ENCODE measurements at regions not wholly inside any gene's neighbourhood (a gene's known extent, or its start where the extent isn't known, plus 50 kb on each side); places are given as distances from the start of the nearest gene placed in this dataset.

DNA sequence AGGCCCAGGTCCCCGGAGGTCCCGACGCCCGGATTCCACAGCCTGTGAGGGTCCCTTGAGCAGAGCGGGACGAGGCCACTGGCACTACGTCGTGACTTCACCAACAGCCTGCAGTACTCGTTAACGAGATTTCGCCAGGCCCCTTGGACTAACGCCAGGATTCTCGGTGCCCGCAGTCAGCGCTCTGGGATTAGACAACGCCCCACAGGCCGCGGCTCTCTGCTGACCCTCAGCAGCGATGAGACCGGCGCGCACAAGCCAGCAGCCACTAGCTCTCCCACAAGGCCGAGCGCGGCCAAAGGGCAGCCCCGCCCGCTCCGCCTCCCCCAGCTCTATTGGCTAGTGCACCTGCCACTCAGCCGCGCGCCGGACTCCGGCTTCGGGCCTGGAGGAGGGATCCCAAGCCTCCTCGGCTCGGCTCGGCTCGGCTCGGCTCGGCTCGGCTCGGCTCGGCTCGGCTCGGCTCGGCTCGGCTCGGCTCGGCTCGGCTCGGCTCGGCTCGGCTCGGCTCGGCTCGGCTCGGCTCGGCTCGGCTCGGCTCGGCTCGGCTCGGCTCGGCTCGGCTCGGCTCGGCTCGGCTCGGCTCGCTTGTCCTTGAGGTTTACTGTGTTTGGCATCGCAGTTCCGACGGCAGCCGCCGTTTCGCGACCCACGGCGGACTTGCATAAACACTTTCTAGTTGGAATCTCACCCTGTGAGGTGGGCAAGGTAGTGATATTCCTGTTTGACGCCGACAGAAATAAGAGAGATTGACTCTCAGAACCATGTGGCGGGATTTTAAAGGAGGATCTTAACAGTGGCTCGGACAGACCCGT is 231.7 kb upstream of the SERP2 start (continued):
- TF ChIP-seq ZSCAN23 (tag by site-specific recombination; IDR thresholded peaks at IDR 0.05) (0 out of 2 replicates have a peak, but pooled peaks have one; percentile 22), KLF1 (tag by site-specific recombination; IDR thresholded peaks at IDR 0.05) (peak; percentile 54), ZNF174 (tag by site-specific recombination; IDR thresholded peaks at IDR 0.05) (no peak), ZNF146 (tag by site-specific recombination; IDR thresholded peaks at IDR 0.05) (0 out of 2 replicates have a peak, but pooled peaks have one; percentile 15), ZNF529 (tag by site-specific recombination; IDR thresholded peaks at IDR 0.05; ENCODE audit: insufficient replicate concordance) (no peak), ZBTB21 (tag by site-specific recombination; IDR thresholded peaks at IDR 0.05) (0 out of 2 replicates have a peak, but pooled peaks have one; percentile 13), ZNF221 (tag by site-specific recombination; IDR thresholded peaks at IDR 0.05; ENCODE audit: borderline replicate concordance) (no peak), ZNF366 (tag by site-specific recombination; conservative IDR thresholded peaks at IDR 0.05) (no peak), ZBTB1 (tag by site-specific recombination; IDR thresholded peaks at IDR 0.05) (peak; percentile 51; the same call in 1 of the 2 replicates), ZNF280C (tag by site-specific recombination; IDR thresholded peaks at IDR 0.05) (no peak), ZNF664 (tag by site-specific recombination; IDR thresholded peaks at IDR 0.05) (no peak), ZNF776 (tag by site-specific recombination; IDR thresholded peaks at IDR 0.05; ENCODE audit: borderline replicate concordance) (no peak), KLF17 (tag by site-specific recombination; IDR thresholded peaks at IDR 0.05) (peak; percentile 88), OVOL3 (tag by site-specific recombination; IDR thresholded peaks at IDR 0.05) (no peak), ZNF404 (tag by site-specific recombination; IDR thresholded peaks at IDR 0.05) (no peak), ZNF658 (tag by site-specific recombination; IDR thresholded peaks at IDR 0.05) (no peak), ZNF433 (tag by site-specific recombination; IDR thresholded peaks at IDR 0.05; ENCODE audit: low read depth) (no peak), BCL6B (tag by site-specific recombination; IDR thresholded peaks at IDR 0.05) (no peak), SP3 (tag by site-specific recombination; IDR thresholded peaks at IDR 0.05) (peak; percentile 61), KLF7 (tag by site-specific recombination; IDR thresholded peaks at IDR 0.05; ENCODE audit: borderline replicate concordance) (peak; percentile 75), ZNF548 (tag by site-specific recombination; IDR thresholded peaks at IDR 0.05) (no peak), ZNF292 (tag by site-specific recombination; IDR thresholded peaks at IDR 0.05; ENCODE audit: borderline replicate concordance, low read depth) (no peak), ZNF544 (tag by site-specific recombination; IDR thresholded peaks at IDR 0.05) (no peak), ZNF707 (tag by site-specific recombination; IDR thresholded peaks at IDR 0.05) (no peak), ZNF626 (tag by site-specific recombination; IDR thresholded peaks at IDR 0.05) (no peak)
- TF ChIP-seq, protein P1, sequence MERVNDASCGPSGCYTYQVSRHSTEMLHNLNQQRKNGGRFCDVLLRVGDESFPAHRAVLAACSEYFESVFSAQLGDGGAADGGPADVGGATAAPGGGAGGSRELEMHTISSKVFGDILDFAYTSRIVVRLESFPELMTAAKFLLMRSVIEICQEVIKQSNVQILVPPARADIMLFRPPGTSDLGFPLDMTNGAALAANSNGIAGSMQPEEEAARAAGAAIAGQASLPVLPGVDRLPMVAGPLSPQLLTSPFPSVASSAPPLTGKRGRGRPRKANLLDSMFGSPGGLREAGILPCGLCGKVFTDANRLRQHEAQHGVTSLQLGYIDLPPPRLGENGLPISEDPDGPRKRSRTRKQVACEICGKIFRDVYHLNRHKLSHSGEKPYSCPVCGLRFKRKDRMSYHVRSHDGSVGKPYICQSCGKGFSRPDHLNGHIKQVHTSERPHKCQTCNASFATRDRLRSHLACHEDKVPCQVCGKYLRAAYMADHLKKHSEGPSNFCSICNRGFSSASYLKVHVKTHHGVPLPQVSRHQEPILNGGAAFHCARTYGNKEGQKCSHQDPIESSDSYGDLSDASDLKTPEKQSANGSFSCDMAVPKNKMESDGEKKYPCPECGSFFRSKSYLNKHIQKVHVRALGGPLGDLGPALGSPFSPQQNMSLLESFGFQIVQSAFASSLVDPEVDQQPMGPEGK (tag by site-specific recombination; IDR thresholded peaks at IDR 0.05), result peak; percentile 68; the same call in 1 of the 2 replicates
- TF ChIP-seq, protein P2, sequence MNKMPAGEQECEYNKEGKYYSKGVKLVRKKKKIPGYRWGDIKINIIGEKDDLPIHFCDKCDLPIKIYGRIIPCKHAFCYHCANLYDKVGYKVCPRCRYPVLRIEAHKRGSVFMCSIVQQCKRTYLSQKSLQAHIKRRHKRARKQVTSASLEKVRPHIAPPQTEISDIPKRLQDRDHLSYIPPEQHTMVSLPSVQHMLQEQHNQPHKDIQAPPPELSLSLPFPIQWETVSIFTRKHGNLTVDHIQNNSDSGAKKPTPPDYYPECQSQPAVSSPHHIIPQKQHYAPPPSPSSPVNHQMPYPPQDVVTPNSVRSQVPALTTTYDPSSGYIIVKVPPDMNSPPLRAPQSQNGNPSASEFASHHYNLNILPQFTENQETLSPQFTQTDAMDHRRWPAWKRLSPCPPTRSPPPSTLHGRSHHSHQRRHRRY (tag by site-specific recombination; IDR thresholded peaks at IDR 0.05), result no peak
- TF ChIP-seq, protein P3, sequence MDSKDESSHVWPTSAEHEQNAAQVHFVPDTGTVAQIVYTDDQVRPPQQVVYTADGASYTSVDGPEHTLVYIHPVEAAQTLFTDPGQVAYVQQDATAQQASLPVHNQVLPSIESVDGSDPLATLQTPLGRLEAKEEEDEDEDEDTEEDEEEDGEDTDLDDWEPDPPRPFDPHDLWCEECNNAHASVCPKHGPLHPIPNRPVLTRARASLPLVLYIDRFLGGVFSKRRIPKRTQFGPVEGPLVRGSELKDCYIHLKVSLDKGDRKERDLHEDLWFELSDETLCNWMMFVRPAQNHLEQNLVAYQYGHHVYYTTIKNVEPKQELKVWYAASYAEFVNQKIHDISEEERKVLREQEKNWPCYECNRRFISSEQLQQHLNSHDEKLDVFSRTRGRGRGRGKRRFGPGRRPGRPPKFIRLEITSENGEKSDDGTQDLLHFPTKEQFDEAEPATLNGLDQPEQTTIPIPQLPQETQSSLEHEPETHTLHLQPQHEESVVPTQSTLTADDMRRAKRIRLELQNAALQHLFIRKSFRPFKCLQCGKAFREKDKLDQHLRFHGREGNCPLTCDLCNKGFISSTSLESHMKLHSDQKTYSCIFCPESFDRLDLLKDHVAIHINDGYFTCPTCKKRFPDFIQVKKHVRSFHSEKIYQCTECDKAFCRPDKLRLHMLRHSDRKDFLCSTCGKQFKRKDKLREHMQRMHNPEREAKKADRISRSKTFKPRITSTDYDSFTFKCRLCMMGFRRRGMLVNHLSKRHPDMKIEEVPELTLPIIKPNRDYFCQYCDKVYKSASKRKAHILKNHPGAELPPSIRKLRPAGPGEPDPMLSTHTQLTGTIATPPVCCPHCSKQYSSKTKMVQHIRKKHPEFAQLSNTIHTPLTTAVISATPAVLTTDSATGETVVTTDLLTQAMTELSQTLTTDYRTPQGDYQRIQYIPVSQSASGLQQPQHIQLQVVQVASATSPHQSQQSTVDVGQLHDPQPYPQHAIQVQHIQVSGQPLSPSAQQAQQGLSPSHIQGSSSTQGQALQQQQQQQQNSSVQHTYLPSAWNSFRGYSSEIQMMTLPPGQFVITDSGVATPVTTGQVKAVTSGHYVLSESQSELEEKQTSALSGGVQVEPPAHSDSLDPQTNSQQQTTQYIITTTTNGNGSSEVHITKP (tag by site-specific recombination; IDR thresholded peaks at IDR 0.05), result peak; percentile 55
